Muscle layer of duodenum (tissue), 2 donors: ENCODE measurements at regions not wholly inside any gene's neighbourhood (a gene's known extent, or its start where the extent isn't known, plus 50 kb on each side); places are given as distances from the start of the nearest gene placed in this dataset.
"Not testable (repeated sequence)": the region's sequence is repeated elsewhere in the genome, so short reads cannot be mapped to it uniquely, and the experiment has no call there.

Experiments
- H3K27ac ChIP-seq: one replicate; pipeline ENCODE4 v1.7.0; 2013; ENCODE audit warnings: mild to moderate bottlenecking, low read length
- H3K27me3 ChIP-seq: one replicate; pipeline ENCODE4 v1.7.0; 2013; ENCODE audit warnings: low read depth, mild to moderate bottlenecking, control low read depth, low read length
- H3K36me3 ChIP-seq, 2 donors: one replicate each; pipeline ENCODE4 v1.7.0; 2013; ENCODE audit warnings: low read length in 2 of 2, control low read depth in 1 of 2, mild to moderate bottlenecking in 1 of 2; ENCODE audit not compliant: insufficient read depth in 2 of 2, control insufficient read depth in 1 of 2
- H3K4me1 ChIP-seq, 2 donors: one replicate each; pipeline ENCODE4 v1.7.0; 2013; ENCODE audit warnings: low read length in 2 of 2, mild to moderate bottlenecking in 2 of 2, control low read depth in 1 of 2, moderate library complexity in 1 of 2; ENCODE audit not compliant: insufficient read depth in 2 of 2, control insufficient read depth in 1 of 2
- H3K4me3 ChIP-seq, 2 donors: one replicate each; pipeline ENCODE4 v1.7.0; 2013; ENCODE audit warnings: low read length in 2 of 2, low read depth in 1 of 2, mild to moderate bottlenecking in 1 of 2
- H3K9me3 ChIP-seq, 2 donors: one replicate each; pipeline ENCODE4 v1.7.0; 2013; ENCODE audit warnings: low read length in 2 of 2, control low read depth in 1 of 2, mild to moderate bottlenecking in 1 of 2; ENCODE audit not compliant: control insufficient read depth in 1 of 2
- donor health status: healthy.

DNA sequence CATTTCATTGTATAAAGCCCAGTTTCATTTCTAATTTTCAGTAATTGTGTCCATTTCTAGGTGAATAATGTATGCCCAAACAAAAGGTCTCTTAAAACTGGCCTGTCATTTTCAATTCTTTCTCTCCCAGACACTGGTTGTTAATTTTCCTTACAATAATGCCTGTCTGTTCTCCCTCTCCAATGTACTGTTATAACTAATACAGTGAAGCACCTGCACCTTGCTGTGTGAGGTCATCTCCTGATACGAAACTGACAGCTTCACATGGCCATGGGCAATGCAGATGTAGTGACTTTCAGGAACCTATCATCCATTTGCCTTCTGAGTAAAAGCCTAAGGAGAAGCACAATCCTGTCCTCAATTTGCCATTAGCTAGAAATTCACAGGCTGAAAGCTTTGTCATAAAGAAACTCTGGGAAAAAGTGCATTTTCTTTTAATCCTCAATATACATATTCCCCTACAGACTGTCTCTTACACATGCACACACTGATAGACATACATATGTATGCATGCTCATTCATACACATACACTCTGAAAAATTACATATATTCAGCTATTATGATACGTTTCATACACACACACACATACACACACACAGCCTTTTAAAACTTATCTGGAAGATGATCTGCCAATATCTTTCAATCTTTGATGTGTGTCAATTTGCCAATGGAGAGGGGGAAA lies 1030.3 kb downstream of the TDRD15 start:
- no peak overlapping the region for H3K4me3 ChIP-seq
- H3K27ac ChIP-seq, result no peak overlapping the region

DNA sequence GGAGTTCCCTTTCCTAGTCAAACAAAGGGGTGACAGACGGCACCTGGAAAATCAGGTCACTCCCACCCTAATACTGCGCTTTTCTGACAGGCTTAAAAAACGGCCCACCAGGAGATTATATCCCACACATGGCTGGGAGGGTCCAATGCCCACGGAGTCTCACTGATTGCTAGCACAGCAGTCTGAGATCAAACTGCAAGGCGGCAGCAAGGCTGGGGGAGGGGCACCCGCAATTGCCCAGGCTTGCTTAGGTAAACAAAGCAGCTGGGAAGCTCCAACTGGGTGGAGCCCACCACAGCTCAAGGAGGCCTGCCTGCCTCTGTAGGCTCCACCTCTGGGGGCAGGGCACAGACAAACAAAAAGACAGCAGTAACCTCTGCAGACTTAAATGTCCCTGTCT lies 1032.9 kb downstream of the TDRD15 start:
- not testable (repeated sequence) for H3K9me3 ChIP-seq, H3K27me3 ChIP-seq, H3K27ac ChIP-seq, H3K4me3 ChIP-seq, H3K4me1 ChIP-seq, H3K36me3 ChIP-seq

More for the DNA sequence above, 1030.3 kb downstream of the TDRD15 start:
- Histone ChIP-seq H3K4me1 (no peaks in the 10 kb centered on the region), H3K36me3 (no peaks in the 10 kb centered on the region), H3K9me3 (no peaks in the 10 kb centered on the region), H3K27me3 (no peaks in the 10 kb centered on the region)

DNA sequence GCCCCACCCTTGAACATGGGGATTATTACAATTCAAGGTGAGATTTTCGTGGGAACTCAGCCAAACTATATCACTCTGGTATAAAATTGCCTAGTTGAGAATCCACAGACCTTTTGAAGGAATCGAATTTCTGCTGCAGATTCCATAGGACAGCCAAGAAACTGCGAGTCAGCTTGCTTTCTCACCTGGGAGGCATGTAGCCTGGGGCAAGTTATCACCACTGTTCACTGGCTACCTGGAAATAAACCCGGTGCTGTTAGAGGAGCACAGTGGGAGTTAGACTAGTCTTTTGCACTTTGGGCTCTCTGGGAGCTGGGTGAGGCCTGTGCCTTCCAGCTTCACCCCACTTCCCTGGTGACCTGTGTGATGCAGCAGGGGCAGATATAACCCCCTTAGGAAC lies 1043.5 kb downstream of the TDRD15 start:
- H3K4me3 ChIP-seq, result no peak overlapping the region

DNA sequence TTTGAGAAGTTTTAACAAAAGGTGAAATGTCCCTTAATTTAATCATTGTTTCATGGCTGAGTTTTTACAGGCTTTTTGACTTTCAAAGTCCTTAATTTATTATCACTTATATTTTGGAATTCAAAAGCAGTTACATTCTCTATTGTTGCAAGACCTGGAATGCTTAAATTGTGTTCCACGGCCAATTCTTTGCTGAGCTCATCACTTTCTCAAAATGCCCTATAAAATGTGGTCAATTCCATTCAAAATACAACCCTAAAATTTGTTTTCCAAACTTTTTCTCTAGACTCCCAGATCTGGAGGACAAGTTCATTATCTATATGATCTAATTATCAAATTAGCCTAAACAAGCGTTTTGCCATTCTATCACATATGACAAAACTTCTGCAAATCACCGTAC lies 1051.2 kb downstream of the TDRD15 start:
- Histone ChIP-seq H3K36me3 (no peaks in the 10 kb centered on the region), H3K9me3 (no peaks in the 10 kb centered on the region), H3K4me3 (no peak overlapping the region), H3K27me3 (no peaks in the 10 kb centered on the region), H3K4me1 (no peaks in the 10 kb centered on the region), H3K27ac (no peak overlapping the region)

More for the DNA sequence above, 1043.5 kb downstream of the TDRD15 start:
- Histone ChIP-seq H3K4me1 (no peaks in the 10 kb centered on the region), H3K9me3 (peaks cover 0 to 9% of the 10 kb centered on the region in 2 donors), H3K27me3 (no peaks in the 10 kb centered on the region), H3K36me3 (no peaks in the 10 kb centered on the region), H3K27ac (no peak overlapping the region)

DNA sequence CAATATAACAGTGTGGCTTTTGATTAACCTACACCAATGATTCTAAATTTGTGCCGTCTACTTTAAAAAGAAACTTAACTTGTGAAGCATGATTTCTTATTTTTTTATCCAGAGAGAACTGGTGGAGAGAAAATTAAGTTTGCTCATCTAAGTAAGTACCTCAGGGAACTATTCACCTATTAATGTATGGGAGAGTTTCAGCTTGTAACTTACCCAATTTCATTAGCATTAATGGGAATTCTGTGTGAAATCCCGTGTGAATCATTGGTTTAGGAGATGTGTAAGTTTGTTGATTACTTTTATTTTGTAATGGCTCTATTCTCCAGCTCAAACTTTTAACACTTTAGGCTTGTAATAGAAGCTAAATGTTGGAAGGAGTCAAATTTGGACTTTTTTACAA lies 1061.5 kb downstream of the TDRD15 start:
- Histone ChIP-seq H3K4me3 (no peak overlapping the region), H3K9me3 (no peaks in the 10 kb centered on the region), H3K27me3 (no peaks in the 10 kb centered on the region), H3K36me3 (no peaks in the 10 kb centered on the region), H3K4me1 (no peaks in the 10 kb centered on the region), H3K27ac (no peak overlapping the region)

DNA sequence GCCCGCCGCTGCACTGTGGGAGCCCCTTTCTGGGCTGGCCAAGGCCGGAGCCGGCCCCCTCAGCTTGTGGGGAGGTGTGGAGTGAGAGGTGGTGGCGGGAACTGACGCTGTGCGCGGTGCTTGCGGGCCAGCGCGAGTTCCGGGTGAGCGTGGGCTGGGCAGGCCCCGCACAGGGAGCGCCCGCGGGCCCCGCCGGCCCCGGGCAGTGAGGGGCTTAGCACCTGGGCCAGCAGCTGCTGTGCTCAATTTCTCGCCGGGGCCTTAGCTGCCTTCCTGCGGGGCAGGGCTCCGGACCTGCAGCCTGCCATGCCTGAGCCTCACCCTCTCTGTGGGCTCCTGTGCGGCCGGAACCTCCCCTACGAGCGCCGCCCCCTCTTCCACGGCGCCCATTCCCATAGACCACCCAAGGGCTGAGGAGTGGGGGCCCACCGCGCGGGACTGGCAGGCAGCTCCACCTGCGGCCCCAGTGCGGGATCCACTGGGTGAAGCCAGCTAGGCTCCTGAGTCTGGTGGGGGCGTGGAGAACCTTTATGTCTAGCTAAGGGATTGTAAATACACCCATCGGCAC lies 1062.6 kb downstream of the TDRD15 start:
- not testable (repeated sequence) for H3K4me3 ChIP-seq, H3K36me3 ChIP-seq, H3K9me3 ChIP-seq, H3K27ac ChIP-seq, H3K4me1 ChIP-seq, H3K27me3 ChIP-seq

DNA sequence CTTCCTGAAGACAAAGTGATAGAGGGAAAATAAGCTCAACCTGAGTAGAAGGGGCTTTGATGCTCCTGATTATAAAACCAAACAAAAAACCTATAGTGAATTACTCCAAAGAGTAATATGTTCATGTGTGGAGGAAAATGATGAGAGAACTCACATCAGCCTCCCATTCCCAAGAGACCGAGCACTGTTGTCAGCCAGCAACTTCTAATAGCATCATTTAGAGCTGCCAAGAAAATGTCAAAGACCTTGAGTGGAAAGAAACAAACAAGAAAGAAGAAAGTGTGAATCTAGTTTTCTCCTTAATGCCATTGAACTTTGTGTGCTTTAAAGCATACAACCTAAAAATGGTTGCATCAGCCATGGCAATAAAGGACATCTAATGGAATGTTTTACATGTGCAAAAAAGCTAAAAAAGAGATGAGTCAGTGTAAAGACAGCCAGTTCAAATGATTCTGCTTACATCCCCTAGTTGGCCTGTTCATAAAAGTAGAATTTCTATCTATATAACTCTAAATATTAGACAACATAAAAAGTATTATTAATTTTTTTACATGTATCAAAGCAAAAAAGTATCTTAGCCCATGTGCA lies 1066.2 kb downstream of the TDRD15 start:
- no peaks in the 10 kb centered on the region for H3K4me1 ChIP-seq
- no peaks in the 10 kb centered on the region for H3K9me3 ChIP-seq
- H3K27ac ChIP-seq, result no peak overlapping the region
- H3K27me3 ChIP-seq, result no peaks in the 10 kb centered on the region
- no peak overlapping the region for H3K4me3 ChIP-seq
- H3K36me3 ChIP-seq, result no peaks in the 10 kb centered on the region

DNA sequence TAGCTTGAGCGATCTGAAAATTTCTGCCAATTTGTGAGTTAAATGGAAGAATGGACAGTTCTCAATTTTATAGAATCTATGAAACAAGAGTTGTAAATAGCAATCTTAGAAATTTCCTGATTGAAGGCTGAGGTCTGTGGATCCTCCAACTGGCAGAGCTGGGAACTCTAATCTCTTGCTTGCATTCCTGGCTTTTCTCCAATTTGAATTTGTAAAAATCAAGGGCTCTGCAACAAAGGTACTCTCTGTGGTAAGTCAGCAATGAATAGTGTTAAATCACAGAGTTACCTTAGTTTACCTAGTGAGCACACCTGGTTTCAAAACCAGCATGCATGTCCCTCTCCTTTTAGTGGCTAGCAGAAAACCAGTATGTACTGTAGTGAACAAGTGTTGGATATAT lies 1070.5 kb downstream of the TDRD15 start:
- Histone ChIP-seq H3K4me3 (no peak overlapping the region), H3K36me3 (no peaks in the 10 kb centered on the region), H3K4me1 (peaks cover 0 to 8% of the 10 kb centered on the region in 2 donors), H3K27ac (no peak overlapping the region), H3K9me3 (no peaks in the 10 kb centered on the region), H3K27me3 (no peaks in the 10 kb centered on the region)

DNA sequence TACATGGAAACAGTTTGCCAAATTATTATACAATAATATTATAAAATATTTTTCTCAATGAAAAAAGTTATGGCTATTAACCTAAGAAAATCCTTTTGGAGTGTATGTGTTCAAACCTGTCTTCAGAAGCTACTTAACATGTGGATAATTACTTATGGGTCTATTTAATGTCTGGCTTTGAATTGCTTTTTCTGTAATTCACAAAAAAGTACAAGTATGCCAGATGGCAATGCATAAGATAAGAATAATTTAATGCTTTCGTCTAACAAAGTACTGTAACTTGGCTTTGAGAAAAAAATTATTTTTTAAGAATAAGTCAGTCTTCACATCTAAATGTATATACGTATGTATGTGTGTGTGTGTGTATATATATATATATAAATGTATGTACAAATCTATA lies 1073.0 kb downstream of the TDRD15 start:
- Histone ChIP-seq H3K4me1 (peaks cover 0 to 9% of the 10 kb centered on the region in 2 donors), H3K4me3 (no peak overlapping the region), H3K27ac (no peak overlapping the region), H3K9me3 (no peaks in the 10 kb centered on the region), H3K27me3 (no peaks in the 10 kb centered on the region), H3K36me3 (no peaks in the 10 kb centered on the region)

DNA sequence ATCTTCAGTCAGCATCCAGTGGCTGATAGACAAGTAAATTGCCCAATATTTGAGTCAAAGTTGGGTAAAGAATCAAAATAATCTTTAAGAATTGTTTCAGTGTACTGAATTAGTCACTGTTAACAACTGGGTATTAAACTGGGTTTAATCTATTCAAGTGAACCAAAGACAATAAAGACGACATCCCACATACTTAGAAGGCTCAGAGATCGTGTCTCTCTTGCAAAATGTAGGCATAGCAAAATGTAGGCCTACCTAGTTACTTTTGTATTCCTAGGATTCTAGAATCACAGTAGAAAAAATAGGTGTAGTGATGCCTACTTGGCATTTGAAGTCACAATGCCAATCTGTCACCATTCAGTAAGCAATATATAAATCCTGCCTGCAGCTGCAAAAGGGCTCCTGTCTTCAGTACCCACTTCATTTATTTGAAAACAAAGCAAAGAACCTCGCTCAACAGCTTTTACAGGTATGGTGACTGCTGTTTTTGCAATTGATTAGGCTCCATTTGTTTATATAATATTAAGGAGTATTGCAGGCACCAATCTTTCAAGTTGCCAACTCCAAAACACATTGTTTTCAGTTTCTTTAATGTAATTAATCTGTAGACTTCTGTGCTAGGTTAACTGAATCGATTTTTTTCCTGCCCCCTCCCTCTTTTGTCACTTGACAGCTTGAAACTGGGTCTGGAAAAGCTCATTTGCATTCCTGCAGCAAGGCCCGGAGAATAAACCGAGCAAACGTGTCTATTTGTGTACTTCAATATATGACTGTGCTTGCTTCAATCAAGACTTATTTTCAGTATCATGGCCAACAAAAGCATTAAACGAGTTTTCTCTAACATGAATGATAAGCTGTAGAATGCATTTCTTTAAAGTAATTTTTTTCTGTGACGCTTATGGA lies 1074.9 kb downstream of the TDRD15 start:
- H3K27ac ChIP-seq, result no peak overlapping the region
- H3K4me1 ChIP-seq, result peaks cover 0 to 9% of the 10 kb centered on the region in 2 donors
- no peaks in the 10 kb centered on the region for H3K27me3 ChIP-seq
- no peaks in the 10 kb centered on the region for H3K9me3 ChIP-seq
- no peaks in the 10 kb centered on the region for H3K36me3 ChIP-seq
- no peak overlapping the region for H3K4me3 ChIP-seq

DNA sequence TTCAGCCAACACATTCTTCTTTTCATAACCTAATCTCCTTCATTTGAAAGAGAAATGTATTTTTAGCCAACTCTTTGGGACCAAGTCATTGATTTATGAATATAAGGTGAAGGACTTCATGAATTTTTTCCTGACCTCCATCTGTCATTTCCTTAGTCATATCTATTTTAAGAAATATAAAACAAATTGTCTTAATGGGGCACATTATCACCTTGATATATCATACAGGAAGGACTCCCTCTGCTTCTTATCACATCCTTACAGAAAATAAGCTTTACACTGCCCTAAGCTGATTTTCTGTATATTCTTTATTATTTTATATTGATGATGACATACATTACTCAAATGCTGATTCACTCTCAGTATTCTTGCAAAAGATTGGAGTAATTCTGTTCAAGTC lies 1076.2 kb downstream of the TDRD15 start:
- H3K4me3 ChIP-seq, result no peak overlapping the region
- H3K9me3 ChIP-seq, result peaks cover 0 to 6% of the 10 kb centered on the region in 2 donors
- H3K27ac ChIP-seq, result no peak overlapping the region
- H3K4me1 ChIP-seq, result peaks cover 0 to 9% of the 10 kb centered on the region in 2 donors
- H3K36me3 ChIP-seq, result no peaks in the 10 kb centered on the region
- H3K27me3 ChIP-seq, result no peaks in the 10 kb centered on the region
